Brain microvascular endothelial cell (primary cell): ENCODE measurements at regions not wholly inside any gene's neighbourhood (a gene's known extent, or its start where the extent isn't known, plus 50 kb on each side); places are given as distances from the start of the nearest gene placed in this dataset.

ENCODE experiments used
- DNase-seq: peaks from one replicate; pipeline ENCODE4 v3.0.0-alpha.2; 2020
- H3K27ac ChIP-seq: fragments of 250-450 bp; sonication (Bioruptor Pico); 2 replicates; pipeline ENCODE4 v1.5.1; 2020; ENCODE audit warnings: mild to moderate bottlenecking, moderate library complexity
- H3K27me3 ChIP-seq: fragments of 250-450 bp; sonication (Bioruptor Pico); replicated peaks from 2 replicates; pipeline ENCODE4 v1.5.1; 2020; ENCODE audit warnings: mild to moderate bottlenecking
- H3K36me3 ChIP-seq: fragments of 250-450 bp; sonication (Bioruptor Pico); replicated peaks from 2 replicates; pipeline ENCODE4 v1.5.1; 2020; ENCODE audit warnings: mild to moderate bottlenecking
- H3K4me3 ChIP-seq: 2 replicates; pipeline ENCODE4 v1.5.1; 2011; ENCODE audit warnings: low read depth, mild to moderate bottlenecking, control low read depth, low read length, moderate library complexity
- in situ Hi-C: cut with HindIII; loops from 2 replicates; pipeline ENCODE4 v1.10.0; 2017; ENCODE audit warnings: low sequenced_read_pairs, low pct_ligation_motif_present
- TF ChIP-seq, protein P1 (sequence below): IDR thresholded peaks from 2 replicates; pipeline ENCODE4 v1.5.1; 2011; ENCODE audit warnings: low read depth, mild to moderate bottlenecking, moderate library complexity, low read length, control low read depth, inconsistent platforms; ENCODE audit errors: missing control alignments

DNA sequence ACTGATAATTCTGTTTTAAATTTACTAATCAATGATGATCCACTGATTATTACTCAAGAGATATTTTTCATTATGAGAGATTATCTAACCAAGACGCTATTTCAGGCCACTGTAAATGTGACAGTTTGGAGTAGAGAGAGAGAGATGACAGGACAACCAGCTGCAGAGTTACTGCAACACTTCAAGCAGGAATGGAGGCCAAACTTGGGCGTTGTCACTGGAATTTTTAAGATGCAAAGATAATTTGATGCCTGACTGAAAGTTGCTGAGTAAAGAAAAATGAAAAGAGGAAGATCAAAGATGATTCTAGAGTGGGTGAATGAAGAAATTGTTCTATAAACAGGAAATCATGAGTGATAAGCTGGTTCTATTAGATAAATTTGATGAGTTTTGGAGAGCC, 1302.1 kb upstream of the TMEFF2 start:
- DNase-seq: no peak
- H3K27me3 ChIP-seq: no peaks in the 10 kb centered on the region
- TF ChIP-seq, protein P1, sequence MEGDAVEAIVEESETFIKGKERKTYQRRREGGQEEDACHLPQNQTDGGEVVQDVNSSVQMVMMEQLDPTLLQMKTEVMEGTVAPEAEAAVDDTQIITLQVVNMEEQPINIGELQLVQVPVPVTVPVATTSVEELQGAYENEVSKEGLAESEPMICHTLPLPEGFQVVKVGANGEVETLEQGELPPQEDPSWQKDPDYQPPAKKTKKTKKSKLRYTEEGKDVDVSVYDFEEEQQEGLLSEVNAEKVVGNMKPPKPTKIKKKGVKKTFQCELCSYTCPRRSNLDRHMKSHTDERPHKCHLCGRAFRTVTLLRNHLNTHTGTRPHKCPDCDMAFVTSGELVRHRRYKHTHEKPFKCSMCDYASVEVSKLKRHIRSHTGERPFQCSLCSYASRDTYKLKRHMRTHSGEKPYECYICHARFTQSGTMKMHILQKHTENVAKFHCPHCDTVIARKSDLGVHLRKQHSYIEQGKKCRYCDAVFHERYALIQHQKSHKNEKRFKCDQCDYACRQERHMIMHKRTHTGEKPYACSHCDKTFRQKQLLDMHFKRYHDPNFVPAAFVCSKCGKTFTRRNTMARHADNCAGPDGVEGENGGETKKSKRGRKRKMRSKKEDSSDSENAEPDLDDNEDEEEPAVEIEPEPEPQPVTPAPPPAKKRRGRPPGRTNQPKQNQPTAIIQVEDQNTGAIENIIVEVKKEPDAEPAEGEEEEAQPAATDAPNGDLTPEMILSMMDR: no peak
- no peak overlapping the region for H3K27ac ChIP-seq
- no peak overlapping the region for H3K4me3 ChIP-seq
- in situ Hi-C loops: no loop called here
- H3K36me3 ChIP-seq: no peaks in the 10 kb centered on the region

DNA sequence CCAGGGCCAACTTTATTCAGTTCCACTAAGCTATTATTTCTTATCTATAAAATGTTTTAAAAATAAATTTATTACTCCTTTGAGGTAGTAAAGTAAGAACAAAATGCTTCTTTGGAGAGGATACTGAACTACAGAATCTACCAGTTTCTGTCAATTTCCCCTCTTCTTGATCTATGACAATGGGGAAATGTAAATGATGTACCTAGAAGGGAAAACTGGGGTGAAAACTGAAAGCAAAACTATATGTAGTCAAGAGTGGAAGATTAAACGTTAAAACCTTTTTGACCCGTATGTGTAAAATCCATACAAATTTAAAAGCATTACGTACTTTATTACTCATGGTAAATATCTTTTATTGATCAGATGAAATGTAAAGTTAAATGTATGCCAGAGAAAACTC, 1287.8 kb upstream of the TMEFF2 start:
- Histone ChIP-seq H3K27me3 (no peaks in the 10 kb centered on the region), H3K27ac (no peak overlapping the region), H3K36me3 (no peaks in the 10 kb centered on the region), H3K4me3 (no peak overlapping the region)
- no peak for DNase-seq
- TF ChIP-seq, protein P1: no peak
- in situ Hi-C loops: no loop called here

DNA sequence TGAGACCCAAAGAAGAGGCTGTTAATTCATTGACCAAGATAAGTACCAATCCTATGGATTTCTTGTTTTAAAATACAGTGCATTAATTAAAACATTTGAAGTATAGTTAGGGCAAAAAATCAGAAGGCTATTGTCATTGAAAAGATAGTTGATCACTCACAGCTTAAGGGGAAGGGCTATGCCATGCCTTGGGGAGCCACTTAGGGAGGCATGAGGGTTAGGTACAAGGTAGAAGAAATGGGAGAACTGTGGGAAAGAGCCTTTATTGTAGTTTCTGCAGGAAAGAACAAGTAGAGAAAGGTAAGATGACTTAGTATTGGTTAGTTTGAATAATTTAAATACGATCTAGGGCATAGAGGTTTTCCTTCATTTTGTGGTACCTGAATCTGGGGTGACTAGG, 1285.5 kb upstream of the TMEFF2 start:
- TF ChIP-seq, protein P1: no peak
- Histone ChIP-seq H3K4me3 (no peak overlapping the region), H3K27ac (no peak overlapping the region), H3K27me3 (no peaks in the 10 kb centered on the region), H3K36me3 (no peaks in the 10 kb centered on the region)
- in situ Hi-C loops: no loop called here
- DNase-seq: no peak

DNA sequence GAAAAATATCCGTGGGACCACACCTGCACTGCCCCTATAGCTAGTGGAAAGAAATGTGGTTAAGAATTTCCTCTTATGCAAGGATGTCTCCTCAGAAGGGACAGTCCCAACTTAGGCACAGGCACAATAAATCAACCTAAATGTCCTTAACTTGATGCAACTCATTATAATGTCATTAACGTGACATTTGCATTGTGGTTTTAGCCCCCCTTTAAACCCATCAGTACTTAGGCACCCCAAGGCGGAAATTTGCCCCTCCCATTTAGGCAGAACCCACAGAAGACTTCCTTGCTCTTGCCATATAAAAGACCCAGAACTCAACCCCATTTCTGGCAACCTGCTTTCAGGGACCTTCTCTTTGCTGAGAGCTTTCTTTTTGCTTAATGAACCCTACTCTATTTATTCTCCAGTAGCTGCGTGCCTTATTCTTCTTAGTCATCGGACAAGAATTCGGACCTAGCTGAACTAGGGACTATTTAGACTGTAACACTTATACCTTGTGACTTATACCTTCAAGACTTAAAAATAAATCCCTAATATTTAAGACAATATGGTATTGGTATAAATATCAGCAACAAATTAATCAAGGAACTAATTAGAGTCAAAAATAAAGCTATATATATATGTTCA, 1281.6 kb upstream of the TMEFF2 start:
- TF ChIP-seq, protein P1: no peak
- DNase-seq: no peak
- Histone ChIP-seq H3K27me3 (no peaks in the 10 kb centered on the region), H3K27ac (no peak overlapping the region), H3K4me3 (no peak overlapping the region), H3K36me3 (no peaks in the 10 kb centered on the region)
- in situ Hi-C loops: no loop called here

DNA sequence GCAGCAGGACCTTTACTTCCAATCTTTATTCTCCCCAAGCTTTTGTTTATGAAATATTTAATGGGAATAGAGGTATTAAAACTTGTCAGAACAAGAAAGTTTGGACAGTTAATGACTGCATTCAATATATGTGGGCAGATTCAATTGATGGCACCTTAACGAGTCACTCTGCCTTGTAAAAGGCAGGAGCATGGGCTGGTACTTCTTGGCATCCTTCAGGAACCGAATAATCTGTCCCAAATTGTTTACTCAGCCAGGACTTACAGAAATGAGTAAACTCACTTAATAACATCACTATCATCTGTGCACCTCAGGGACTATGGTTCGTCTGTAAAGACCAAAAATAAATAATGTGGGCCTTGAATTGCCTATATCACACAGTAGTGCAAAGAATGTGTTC, 1280.3 kb upstream of the TMEFF2 start:
- Histone ChIP-seq H3K27me3 (no peaks in the 10 kb centered on the region), H3K36me3 (no peaks in the 10 kb centered on the region), H3K27ac (no peak overlapping the region), H3K4me3 (no peak overlapping the region)
- in situ Hi-C loops: no loop called here
- no peak for DNase-seq
- TF ChIP-seq, protein P1: no peak

DNA sequence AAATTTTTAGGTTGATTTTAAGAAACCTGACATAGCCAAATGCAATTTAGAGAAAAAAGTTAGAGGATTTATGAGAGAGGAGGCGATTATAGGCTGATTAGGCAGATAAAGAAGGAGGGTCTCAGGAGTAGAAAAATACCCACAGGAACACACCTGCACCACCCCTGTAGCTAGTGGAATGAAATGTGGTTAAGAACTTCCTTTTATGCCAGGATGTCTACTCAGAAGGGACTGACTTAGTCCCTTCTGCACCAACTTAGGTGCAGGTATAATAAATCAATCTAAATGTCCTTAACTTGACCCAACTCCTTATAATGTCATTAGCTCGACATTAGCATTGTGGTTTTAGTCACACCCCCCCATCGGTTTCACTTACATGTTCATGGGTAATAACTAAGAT, 1274.5 kb upstream of the TMEFF2 start:
- in situ Hi-C loops: no loop called here
- no peak for DNase-seq
- Histone ChIP-seq H3K27ac (no peak overlapping the region), H3K4me3 (no peak overlapping the region), H3K36me3 (no peaks in the 10 kb centered on the region), H3K27me3 (no peaks in the 10 kb centered on the region)
- TF ChIP-seq, protein P1: no peak
